Inflammatory macrophage treated with lipopolysaccharide for 1 hour (primary cell): ENCODE measurements at regions not wholly inside any gene's neighbourhood (a gene's known extent, or its start where the extent isn't known, plus 50 kb on each side); places are given as distances from the start of the nearest gene placed in this dataset.
A peak's percentile ranks its signal among the peaks of the same experiment; 100 is the strongest.

Experiments
- DNase-seq, 2 donors: peaks; one replicate each; pipeline ENCODE4 v3.0.0-alpha.2; 2020 to 2022

DNA sequence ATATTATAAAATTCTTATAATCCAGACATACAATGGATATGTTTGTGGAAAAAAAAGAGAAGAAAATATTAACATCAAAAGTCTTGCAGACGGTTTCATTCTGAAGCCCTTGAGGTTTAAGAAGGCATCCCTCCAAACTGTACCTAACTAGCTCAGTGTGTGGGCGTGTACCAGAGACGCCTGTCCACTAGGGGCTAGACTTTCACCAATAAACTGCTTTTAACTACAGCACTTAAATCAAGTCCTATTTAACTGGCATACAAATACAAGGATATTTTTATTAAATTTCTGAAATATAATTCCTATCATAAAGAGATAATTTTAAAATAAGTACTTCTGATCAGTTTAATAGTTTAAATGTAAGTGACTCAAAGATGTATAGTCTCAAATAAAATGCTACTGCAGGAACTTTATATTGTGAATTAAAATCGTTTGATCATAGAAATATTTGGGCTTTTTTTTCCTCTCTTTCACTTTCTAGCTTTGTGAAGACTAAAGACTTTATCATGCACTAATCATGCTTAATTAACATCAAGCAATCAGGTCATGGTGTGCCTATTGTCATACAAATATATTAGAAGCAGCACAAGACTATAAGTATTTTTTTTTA lies 437.7 kb downstream of the SATB2 start:
- DNase-seq = no peak

DNA sequence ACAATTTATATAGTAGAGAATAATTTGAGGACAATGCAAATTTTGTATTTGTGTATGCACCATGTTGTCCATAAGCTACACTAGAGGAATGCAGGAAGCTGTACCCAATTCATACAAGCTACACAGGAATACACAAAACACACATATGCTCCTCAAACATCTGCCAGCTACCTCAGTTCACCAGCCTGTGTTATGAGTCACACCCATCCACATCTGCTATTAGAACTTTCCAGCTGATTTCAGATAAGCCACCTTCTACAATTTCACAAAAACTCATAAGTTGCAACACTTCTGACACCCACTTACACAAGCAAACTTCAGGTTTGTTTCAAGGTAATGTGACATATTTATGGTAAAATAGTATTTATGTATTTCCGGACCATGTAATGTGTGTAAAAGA lies 438.9 kb downstream of the SATB2 start:
- no peak for DNase-seq

DNA sequence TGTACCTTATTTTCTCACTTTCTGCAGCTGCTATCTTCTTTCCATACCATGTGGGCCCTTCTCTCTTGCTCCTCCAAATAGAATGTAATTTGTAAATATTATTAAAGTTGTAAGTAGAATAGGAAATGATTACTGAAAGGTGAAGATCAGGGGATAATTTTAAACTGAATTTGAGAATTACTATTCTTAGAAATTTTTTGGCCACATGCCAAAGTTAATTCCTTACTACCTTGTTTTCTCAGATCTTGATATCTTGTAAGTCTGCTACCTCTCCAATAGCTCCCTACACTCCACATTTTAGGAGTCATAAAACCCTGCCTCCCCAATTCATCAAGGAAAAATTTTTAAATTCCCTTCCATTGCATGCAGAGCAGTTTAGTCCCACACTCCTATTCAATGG lies 442.7 kb downstream of the SATB2 start:
- DNase-seq = no peak

DNA sequence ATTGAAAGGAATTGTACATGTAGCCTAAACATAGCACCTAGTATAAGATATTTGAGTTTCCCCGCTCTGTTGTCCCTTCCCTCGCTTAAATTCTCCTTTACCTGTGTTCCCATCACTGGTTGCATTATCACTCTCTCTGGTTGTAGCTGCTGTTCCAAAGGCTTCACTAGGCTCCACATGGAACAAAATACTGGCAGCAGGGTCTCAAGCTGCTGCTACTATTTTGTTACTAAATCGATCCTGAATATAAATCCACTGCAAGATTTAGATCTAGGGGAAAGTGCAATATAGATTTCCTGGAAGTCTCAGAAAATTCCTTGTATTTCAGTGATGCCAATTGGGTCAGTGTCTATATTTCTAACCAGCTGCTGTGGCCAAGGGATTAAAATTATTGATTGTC lies 443.5 kb downstream of the SATB2 start:
- DNase-seq = no peak

DNA sequence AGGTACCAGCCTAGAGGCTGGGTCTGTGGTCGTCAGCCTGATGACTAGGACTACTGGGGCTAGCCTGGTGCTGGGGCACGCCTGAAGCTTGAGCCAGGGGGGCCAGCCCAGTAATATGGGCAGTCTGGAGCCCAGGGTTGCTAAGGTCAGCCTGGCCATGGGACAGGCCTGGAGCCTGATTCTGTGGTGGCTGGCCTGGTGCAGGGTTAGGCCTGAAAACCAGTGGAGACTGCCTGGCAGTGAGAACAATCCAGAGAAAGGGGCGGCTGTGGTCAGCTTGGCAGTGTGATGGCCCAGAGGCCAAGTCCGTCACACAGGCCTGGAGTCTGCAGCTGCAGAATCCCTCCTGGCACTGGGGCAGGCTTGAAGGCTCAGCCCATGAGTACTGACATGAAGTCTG lies 445.8 kb downstream of the SATB2 start:
- no peak for DNase-seq

DNA sequence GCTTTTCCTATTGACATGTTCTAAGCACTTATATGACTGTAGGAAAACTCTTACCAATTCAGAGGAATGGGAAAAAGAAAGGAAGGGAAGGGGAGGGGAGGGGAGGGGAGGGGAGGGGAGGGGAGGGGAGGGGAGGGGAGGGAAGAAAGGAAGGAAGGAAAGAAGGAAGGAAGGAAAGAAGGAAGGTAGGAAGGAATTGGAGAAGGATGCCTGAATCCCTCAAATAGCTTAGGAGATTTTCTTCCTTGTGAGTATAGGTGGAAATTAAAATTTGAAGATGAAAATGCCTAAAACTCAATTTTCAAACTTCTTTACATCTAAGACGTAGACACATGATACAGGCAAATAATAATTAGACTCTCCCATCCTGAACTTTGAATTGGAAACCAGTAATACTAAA lies 463.1 kb downstream of the SATB2 start:
- DNase-seq = no peak

DNA sequence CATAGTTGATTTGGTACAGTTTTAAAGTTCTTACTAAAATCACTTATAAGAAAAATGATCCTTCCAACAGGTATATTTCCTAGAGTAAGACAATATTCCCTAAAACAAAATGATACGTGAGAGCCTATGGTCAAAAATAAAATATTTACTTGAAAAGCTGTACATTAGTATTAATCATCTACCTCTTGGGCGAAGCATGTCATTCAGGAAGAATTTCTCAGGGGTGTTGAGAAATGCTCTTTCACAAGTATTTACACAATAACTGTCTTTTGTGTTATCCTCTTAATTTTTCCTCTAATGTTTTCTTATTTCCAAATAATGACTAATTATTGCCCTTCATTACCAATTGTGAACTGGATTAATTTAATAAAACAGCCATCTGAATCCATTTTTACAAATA lies 466.3 kb downstream of the SATB2 start:
- DNase-seq = no peak

DNA sequence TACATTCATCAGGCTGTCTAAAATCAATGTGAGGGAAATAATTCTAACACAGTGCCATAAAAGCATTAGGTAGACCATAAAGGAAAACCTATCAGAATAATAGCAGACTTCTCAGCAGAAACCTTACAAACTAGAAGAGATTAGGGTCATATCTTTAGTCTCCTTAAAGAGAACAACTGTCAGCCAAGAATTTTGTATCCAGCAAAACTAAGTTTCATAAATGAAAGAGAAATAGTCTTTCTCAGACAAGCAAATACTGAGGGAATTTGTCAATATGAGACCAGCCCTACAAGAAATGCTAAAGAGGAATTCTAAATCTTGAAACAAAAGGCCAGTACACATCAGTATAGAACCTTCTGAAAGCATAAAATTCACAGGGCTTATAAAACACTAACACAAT lies 482.0 kb downstream of the SATB2 start:
- no peak for DNase-seq

DNA sequence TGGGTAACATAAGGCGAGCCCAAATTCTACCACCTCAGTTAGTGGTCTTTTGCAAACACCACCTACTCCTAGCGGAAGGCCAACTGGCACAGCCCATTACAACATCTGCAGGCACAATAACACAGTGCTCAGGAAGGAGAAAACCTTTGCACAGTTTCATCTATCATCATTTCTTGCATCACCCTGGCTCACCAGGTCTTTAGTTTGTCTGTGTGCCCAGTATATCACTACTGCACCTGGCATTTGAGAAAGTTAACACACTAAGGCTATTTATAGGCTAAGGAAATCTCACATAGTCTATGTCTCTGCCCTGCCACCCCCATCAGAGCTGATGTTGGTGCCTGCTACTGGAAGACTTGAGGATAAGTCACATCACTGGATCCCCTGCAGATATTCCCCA lies 484.0 kb downstream of the SATB2 start:
- DNase-seq = no peak

DNA sequence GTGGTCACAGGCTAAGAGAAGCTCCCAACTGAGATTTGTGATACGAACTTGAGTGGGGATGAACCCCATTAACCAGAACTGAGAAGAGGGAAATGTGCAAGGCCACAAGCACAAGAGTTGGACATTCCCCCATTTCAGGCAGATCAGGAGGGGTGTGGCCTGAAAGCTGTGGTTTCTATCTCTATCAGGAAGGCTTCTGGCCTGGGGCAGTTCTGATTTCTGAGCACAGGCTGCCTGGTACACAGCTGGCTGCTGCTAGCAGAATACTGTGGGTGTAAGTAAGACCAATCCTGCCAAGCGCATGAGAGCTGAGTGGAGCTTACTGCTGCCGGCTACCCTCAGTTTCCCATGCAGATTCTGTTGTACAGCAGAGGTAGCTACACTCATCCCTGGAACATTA lies 484.6 kb downstream of the SATB2 start:
- no peak for DNase-seq

DNA sequence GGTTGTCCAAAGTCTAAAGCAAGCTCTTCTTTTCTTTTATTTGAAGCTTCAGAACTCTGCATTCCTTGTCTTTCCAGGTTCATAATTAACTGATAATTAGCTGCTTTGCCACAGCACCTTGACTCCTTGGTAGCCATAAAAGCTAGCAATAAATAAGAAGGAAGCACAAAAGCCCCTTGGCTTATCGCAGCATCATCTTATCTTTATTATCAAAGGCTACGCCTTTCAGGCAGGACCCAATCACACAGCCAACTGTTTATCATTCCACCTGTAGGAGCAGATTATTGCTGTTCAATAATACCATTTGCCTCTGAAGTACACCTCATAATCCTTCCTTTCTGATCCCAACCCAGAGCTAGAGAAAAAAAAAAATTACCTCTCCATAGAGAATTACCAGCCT lies 489.2 kb downstream of the SATB2 start:
- no peak for DNase-seq

DNA sequence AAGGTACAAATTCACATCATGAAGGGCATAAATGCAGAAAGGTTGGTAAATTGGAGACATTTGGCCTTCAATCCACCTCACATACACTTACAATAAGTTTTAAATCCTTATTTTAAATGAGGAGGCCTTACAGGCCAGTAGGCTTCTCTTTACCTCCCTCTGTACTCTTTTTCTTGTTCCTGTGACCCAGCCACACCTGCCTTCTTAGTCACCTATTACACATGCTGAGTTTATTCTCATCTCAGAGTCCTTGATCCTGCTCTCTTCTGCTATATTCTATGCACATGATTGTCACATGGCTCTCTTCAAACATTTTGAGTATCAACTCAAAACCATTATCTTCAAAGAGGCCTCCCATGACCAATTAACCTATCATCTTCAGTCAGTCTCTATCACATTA lies 491.5 kb downstream of the SATB2 start:
- DNase-seq = no peak

DNA sequence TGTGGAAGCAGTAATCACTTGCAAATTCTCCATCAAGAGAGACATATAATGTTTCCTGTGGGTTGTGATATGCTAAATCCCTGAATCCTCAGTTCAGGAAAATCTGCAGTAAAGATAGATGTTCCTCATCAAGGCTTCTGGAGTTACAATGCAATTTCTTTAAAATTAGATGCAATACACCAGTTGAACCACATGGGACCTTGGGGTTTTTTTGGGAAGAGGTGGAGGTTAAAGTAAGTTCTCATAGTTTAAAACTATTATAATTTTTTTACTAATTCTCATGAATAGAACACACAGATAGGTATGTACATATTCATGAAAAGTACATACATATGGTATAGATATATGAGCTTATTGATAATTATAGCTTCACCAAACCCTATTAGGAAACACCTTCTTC lies 496.2 kb downstream of the SATB2 start:
- no peak for DNase-seq

DNA sequence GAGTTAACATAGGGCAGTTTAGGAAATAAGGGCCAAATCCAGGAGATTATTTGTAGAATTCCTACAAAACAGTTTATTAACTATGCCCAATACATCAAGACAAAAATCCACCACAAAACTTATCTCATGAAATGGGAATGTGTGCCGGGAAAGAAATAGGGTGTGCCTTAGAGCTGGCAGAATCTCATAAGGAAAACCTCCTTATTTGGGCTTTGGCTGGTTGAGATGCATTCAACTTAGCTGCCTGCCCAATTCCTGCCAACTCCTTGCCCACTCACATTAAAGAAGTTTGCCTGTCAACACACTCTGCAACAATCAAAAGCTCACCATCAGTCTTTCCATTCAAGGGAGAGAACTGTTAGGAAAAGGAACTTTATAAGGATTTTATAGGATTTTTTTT lies 500.6 kb downstream of the SATB2 start:
- DNase-seq = no peak

DNA sequence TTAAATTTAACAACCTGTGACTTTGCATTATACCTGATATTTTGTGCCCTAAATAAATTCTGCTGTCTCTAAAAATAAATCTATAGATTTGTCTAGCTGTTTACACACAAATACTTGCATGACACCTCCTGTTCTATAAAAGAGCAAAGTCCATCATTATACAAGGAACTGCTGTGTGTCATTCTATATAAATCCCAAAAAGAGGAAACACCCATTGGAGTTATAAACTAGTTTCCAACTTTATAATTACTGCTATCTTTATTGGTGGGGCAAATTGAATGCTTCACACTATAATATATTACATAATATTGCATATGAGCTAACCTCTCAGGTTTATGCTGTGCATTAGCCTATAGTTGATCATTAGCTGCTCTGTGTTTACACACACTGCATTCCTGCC lies 504.4 kb downstream of the SATB2 start:
- DNase-seq = no peak

DNA sequence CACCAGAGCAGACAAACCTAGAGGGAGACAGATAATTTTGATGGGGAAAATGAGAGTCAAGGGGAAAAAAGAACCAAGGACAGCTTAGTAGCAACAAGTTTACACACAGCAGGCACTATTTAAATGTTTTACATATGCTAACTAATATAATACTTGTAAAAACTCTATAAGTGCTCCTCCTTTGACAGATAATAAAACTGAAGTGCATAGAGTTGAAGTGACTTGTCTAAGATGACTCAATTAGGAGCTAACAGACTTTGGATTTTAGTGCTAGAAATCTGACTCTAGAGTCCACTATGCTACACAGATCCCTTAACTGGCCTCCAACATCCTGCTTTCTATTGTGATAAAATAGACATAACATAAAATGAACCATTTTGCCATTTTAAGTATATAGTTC lies 506.9 kb downstream of the SATB2 start:
- DNase-seq = no peak

DNA sequence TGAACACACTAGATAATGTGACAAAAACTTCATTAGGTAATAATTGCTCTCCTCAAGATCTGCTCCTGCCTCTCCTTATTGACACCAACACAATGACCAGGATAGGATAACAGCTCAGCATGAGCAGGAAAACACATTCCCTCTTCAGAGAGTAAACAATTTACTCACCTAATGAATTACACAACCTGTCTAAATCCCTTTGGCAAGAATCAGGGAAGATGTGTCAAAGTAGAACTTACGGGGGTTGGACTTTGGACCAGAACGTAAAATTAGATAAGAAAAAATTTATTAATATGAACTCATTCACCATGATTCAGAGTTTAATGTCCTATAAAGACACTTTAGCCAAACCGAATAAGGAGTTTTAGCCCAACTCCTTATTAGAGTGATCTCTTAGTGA lies 512.2 kb downstream of the SATB2 start:
- DNase-seq = no peak

DNA sequence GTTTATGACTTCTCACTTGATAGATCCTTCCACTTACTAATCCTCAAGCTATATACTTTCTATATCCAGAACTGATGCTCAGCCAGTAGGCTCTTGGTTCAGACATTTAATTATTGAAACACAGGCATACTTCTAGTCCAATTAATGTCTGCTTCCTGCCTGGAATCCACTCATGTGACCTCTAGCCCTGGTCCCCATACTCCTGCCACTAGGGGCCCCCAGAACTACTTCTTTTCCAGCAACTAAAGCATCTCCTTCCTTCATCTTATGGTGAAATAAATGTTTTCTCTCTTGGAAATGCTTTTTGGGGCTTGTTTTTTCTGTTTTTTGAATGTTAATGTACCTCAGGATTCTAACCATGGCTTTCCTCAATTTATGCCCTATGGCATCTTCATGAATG lies 527.6 kb downstream of the SATB2 start:
- no peak for DNase-seq

DNA sequence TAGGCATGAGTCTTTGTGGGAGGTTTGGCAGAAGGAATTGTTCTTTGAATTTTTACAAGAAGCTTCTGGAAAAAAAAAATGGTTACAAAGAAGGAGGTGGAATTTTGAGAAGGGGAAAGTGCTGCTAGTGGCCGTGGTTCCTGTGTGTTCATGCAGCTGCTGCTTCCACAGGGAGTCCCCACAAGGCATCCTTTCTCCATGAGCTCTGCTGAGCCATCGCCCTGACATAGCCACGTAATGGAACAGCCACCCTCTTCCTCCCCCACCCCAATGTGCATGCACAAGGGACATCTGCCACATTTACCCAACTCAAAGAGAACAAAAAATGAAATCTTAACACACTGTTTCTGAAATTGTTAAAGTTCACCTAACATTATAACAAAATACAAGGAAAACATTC lies 529.7 kb downstream of the SATB2 start:
- no peak for DNase-seq

DNA sequence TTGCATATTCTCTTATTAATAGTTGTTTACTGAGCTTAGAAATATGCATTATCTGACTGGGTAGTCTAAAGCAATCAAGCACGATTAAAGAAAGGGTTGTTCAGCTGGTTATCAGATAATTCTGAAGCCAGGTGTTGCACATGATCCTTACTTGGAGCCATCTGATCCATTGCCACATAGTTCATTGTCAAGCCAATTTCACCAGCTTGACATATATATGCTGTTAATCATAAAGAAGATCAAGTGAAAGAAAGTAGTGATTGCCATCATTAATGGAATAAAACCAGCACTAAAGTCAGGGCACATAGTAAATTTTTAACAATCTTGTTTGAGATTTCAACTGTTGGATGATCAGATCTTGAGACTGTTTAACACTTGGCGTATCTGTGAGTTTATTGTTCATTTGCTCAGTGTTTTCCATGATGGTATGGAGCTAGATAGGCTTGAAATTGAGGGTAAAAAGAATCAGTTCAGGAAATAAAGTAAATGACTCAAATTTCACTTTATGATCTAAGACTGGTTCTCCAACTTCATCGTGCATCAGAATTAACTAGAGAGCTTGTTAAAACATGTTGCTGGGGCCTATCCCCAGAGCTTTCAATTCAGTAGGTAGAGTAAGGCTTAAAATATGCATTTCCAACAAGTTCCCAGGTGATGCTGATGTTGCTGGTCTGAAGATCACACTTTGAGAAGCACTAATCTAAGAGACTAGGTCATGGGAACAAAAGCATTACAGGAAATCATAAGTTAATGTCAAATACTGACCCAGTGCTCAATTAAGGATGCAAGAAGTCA lies 539.6 kb downstream of the SATB2 start:
- DNase-seq = no peak

DNA sequence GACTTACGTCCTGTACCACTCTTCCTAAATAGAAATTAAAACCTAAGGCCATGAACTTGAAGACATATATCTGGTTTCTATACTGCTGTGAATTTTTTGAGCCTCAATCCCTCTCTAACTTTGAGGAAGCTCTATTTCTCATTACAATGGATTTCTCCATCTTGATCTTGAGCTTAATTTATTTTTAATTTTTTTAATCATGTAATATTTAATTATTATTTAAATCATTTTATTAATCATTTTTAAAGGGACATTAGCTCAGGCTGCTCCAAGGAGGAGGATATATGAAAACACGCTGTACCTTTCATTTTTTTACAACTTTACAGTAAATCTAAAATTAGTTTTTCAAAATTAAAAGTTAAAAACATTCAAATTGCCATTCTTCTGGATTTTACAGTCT lies 540.5 kb downstream of the SATB2 start:
- DNase-seq = no peak

DNA sequence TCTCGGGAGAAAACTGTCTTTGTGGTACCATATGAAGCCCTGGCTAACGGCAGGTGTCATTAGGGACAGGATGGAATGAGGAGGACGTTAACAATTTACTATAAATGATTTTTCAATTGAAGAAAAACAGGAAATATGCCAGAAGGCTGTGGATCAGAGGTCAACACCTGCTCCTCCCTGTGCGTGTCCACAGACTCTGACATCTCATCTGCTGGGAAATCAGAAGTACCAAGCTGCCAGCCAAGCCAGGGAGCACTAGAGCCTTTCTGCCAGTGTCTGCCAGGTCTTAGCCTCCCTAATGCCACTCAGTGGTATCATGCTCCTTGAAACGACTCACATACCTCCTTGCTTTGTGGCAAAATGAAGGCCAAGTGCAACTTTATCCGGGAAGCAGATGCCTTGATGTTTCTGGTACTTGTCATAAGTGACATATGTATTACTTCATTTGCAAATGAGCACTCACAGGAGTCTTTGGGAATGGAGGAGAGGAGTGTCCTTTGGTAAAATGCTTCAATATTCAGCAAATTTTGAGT lies 541.1 kb downstream of the SATB2 start:
- DNase-seq = no peak

DNA sequence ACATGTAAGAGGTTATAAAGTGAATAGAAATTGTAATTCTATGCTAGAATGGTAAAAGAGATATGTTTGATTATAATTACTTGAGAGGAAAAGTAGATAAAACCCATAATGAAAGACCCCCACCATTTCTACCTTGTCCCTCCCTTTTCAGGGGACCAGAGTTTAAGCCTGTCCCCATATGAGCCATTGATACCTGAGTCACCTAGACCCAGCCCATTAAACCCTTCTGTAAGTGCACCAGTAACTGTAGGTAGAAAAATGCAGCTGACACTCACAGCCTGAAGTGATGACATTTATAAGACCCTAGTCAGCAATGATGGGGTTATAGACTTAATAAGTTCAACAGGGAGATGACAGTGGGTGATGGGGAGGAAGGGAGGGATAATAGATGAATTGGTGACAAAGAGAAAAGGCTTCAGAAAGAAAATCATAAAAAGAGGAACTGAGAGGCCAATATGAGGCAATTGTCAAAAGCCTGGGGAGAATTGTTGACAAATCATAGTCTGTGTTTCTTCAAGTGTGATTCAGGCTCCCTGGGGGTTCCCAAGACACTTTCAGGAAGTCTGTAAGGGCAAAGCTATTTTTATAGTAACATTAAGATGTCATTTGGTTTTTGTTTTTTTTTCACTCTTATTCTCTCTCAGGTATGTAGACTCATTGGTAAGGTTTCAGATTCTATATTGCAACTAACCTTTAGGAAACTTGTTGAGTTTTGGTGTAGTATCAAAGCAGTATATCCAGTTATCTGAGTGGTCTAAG lies 544.2 kb downstream of the SATB2 start:
- DNase-seq = peak; percentile 68
